Amygdala (tissue), 56 donors: ENCODE measurements at regions not wholly inside any gene's neighbourhood (a gene's known extent, or its start where the extent isn't known, plus 50 kb on each side); places are given as distances from the start of the nearest gene placed in this dataset.

Experiments used
- DNase-seq, 56 donors: peaks; one replicate each; lab custom pipeline; 2025; lab: John Stamatoyannopoulos, UW

DNA sequence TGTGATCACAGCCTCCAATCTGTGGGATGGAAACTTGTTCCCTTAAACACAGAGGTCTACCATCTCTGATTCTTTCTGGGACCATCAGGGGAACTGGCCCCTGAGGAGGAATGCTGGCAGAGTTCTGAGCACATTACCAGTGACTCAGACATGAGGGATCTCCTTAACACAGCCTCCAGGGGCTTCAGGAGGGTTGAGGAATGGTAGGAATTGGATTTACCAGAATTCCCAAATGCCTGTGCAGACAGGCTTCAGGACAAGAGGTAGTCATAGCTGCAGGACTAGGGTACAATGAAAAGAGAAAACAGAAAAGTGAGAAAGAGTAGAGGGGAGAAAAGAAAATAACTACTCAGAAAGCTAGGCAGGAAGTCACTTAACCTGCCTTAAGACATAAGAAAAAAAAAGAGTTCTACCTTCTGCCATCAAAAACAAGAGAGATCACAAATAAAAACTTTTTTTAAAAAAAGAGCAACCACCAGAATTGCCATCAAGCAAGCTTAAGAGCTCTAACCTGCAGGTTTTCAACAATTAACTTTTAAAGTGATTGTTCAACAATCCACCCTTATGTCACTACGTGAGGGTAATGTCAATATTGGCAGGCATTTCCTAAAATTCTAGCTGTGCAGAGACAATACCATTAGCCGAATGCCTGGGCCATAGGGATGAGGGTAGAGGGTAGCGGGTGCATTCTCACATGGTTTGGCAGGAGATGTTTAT lies 524.4 kb downstream of the BCL11A start:
- DNase-seq, result no peak

DNA sequence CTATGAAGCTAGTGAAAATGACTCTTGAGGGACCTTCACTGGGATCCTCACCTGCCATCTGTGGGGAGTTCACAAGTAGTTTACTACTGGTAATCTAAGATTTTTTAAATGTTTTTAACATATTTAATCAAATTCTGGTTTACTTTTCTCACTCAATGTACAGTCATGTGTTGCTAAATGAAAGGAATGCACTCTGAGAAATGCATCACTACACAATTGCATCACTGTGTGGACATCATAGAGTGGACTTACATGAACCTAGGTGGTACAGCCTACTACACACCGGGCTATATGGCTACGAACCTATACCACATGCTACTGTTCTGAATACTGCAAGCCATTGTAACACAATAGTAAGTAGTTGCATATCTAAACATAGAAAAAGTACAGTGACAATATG lies 528.0 kb downstream of the BCL11A start:
- no peak for DNase-seq

DNA sequence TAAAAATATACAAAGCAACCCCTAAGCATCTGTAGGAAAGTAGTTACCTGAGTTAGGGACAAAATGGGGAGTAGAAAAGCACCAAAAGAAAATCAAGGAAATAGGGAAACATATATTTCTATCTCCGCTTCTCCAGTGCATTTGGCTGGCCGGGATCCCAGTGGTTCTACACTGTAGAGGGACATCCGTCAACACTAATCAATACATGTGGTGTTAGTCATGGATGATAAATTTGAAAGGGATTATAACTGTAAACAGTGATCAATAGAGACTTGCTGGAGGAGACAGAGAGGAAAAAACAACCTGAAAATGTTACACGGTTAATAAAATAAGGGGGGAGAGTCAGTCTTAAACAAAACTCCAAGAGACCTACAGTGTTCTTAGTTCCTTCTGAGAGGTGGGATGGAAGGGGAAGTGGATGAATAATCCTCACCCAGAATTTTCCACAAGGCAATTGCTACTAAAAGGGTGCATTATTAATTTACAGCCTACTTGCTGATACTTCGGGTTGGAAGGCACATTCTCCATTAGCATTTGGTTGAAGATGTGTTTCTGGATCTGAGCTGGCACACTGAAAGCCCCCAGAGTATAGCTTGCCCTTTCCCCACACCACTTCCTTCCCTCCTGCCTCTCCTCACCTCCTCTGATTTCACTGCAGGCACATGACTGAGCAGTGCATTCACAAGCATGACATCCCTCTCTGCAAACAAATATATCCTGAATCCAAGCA lies 530.0 kb downstream of the BCL11A start:
- DNase-seq, result no peak

DNA sequence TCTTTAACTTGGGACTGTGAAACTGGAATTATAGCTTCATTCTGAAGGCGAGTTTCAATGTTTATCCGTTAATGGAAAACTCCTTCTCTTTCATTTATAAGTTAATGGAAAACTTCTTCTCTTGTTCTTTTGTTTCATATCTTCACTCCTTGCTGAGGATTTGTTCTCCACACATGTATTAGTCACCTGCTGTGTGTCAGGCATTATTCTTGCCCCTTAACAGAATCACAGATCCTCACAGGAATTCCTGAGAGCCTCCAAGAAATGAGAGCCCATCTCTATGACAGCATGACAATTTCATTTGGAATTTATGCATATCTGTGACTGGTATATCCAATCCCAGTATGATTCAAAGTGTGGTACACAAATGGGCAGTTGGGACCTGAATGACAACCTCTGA lies 545.8 kb downstream of the BCL11A start:
- DNase-seq, result no peak

DNA sequence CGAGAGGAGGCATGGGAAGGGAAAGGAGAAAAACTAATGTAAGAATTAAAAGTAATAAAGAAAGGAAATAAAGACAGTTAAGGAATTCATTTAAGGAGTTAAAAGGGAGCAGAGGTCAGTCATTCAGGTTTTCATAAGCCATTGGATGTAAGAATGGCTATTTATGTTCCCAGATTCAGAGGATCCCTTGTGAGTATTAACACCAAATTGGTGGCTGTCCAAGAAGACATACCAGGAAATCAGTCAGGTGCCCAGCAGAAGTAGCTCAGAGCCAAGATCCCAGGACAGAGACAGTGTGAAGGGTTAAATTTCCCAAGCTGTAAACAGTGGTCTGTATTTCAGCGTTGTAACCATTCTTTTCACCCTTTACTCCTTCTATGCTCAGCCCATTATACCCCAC lies 550.4 kb downstream of the BCL11A start:
- DNase-seq, result no peak

DNA sequence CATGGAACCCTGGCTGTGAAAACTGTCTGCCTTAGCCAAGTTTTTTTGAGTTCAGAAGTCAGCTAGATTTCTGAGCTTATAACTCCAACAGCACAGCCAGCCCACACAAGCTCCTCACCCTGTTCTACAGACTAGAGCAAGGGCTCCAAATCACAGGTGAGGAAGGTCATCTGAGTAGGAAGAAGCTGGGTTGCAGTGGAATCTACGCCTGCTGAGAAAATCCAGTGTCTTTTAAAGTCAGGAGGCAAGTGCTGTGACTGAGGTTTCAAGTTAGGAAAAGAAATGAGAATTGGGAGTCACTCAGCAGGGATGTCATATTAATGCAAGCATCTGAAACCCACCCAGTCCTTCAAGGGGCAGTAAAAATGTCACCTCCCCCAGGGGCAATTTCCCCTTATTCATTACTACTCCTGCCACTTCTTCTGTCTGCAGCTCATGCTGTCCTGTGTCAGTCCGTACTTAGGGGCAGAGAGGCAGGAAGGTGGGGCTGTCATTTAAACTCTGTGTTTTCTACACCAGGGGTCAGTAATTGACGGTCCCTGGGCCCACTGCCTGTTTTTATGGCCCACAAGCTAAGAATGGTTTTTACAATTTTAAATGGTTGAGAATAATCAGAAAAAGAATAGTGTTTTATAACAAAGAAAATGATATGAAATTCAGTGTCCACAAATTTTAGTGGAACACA lies 551.1 kb downstream of the BCL11A start:
- DNase-seq, result no peak

DNA sequence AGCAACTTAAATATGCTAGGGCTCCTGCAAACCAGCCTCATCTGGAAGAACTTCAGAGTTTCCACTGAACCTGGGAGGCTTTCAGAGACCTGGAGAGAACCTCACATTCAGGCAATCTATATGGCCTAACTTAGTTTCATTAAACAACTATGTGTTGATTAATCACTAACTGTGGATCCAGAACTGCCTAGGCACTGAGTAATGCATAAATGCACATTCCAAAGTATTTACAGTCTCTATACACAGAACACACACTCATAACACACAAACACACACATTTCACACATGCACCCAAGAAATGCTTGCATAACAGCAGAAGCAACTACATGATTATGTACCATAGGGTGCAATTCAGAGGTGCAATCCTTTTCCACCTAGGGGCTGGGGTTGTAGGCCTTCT lies 552.8 kb downstream of the BCL11A start:
- no peak for DNase-seq

DNA sequence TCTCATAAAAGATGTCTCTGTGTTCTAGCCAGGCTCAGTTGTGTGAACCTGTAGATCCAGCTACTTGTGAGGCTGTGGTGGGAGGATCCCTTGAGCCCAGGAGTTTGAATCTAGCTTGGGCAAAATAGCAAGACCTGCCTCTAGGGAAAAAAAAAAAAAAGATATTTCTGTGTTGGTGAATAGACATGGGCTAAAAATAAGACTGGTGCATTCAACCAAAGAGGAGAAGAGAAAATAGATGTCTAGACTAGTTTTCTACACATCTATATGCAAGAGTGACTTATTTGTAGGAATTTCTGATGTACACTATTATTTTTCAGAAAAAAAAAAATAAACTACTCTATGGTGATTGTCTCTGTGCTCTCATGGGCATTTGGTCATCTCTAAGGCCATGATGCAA lies 555.1 kb downstream of the BCL11A start:
- DNase-seq, result no peak

DNA sequence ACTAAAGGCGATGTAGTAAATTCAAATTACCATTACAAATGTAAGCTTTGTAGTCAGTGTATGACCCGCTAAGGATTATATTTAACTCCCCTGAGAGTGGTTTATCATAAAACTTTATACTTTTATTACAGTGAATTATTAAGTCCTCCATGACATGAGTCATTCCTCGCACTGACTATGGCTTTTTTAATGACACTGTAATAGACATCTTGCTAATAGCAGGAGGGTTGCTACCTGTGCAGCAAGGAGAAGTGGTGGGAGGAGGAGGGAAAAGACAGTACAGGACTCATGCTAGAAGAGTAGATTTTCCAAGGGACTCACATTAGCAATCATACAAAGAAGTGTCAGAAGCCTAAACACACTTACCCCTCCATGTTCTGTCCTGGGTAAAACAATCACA lies 556.1 kb downstream of the BCL11A start:
- DNase-seq, result no peak

DNA sequence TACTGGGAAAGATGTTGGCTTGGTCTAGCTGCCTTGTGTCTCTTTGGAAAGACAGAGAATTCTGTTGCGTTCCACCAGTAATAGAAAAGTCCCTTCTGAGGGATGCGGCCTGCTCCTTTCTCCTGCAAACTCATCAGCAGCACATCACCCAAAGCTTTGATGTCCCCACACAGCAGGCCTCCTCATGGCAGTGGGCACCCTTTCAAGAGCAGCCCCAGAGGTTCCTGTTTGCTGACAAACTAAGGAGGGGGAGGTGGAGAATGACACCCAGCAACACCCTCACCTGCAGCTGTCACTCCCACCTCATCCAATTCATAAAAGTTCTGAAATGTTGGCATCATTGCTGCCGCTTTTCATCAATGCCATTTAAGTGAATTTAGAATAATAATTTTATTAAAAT lies 556.6 kb downstream of the BCL11A start:
- DNase-seq, result no peak

DNA sequence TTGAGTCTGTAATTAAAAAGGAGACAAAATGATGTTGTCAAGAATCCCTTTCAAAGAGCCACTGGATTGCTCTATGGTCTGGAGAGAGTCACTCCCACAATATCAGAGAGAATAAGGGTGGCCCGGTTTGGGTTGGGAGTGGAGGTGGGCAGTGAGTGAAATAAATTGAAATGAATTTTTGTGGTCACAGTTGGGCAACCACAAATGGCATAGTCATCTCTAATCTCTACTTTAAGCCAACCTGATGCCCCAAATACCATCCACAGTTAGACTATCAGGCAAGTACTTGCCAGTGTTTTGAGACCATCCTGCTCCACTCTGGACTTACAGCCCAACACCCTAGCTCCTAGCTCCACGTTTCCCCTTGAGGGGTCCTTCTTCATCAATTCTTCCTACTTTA lies 559.7 kb downstream of the BCL11A start:
- DNase-seq, result no peak

DNA sequence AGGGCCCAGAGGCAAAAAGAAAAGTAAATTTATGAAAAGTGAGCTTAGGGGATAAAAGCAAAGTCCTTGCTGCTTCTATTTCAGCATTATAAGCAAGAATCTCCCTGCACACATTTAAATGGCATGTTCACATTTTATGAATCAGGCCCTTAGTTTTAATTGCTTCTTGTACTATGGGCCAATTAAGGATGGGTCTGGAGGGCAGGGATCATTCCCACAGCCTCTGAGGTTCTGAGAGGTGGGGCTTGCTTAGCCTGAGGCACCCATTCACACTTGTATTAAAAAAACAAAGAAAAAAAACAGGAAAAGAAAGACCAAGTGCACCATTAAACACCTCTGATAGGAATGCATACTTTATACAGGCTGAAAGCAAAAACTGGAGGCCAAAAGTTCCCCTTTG lies 565.1 kb downstream of the BCL11A start:
- no peak for DNase-seq

DNA sequence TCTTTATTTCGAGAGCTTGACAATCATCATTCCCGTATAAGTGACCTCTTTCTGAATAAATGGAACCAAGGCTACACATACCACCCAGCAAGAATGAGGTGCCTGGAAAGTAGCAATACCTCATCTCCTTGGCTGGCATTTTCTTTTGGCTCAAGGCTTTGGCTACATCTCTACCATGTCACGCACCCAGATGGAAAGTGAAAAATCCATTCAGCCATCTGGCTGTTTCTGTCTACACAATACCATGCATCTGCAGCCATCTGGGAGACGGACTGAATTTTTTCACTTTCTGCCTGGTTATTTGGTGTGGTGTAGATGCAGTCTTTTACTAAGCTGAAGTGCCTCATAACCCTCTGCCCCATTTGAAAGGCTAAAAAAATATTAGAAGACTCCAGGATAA lies 566.9 kb downstream of the BCL11A start:
- DNase-seq, result no peak

DNA sequence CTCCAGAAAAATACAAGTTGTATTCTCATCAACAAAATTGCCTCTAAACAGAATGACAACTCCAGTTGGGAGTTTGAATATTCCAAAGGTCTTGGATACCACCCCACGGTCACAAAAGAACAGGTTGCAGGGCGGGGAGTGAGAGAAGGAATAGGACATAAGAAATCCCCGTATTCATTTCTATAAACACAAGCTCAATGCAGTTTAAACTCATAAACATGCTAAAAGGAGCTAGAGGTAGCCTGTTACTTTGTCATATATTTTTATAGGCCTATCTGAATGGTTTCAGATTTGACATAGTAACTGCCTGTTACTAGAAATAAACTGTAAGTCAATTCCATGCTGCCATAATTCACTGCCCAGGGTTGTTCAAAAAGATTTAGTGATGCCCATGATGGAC lies 567.5 kb downstream of the BCL11A start:
- no peak for DNase-seq

DNA sequence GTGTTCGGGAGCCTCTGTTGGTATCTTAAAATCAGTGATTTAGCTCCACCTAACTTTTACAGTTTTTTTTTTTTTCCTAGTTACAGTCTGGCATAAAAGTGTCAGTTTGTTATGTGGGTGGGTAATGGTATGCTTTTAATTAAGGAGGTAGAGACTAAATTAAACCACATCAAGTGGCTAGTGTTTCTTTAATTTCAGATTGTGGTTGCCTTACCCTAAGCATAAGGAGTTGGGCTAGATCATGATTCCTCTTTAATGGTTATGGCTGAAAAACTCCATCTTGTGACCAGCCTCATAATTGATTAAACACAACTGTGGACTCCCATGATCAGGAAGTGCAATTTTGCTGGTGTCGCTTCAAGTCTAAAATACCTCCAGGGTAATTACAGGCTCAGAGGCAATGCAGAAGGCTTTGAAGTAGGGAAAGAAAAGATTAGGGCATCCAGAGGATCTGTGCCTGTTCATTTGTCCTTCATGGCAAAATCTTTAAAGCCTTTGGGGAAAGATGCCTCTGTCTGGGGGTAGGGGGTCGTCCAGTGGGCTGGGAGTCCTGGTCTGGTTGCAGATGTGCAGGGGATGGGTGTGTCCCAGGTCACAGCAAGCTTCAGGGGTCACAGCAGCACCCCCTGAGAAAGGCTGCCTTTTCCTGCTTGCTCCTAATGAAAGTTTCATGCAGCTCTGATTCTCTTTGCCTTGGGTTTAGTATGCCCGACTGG lies 579.2 kb downstream of the BCL11A start:
- no peak for DNase-seq

DNA sequence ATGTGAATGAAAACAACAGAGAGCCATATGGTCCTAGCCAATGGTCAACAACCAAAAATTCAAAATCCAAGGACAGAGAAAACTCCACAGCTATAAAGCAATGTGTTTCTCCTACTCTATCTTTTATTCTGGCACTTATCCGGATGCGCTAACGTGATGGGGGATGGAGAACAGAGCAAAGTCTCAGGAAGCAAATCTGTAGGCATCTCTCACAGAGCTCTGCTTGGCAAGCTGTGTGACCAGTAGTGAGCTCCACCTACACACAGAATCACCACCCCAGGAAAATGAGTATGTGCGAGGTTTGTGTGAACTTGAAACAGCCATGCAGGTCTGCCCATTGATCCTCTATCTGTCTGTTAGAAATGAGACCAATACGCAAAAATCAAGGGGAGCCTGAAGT lies 584.3 kb downstream of the BCL11A start:
- DNase-seq, result peak in 1 of 56 donors; percentile 3

DNA sequence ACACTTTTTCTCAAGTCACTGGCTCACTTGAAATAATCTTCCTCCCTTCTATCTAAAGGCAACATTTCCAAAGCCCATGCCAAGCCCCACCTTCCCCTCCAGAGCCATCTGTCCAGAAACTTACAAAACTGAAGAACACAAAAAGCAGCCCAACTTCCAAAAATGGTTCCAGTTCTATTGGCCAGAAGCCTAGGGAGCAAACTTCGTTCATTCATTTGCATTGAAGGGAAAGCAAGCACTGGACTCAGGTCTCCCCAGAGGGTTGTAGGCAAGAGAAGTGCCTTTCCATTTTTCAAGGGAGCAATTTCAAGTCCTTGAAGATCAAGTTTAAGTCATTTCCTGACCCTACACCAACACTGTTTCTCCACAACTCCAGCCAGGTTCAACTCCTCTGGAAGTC lies 585.0 kb downstream of the BCL11A start:
- DNase-seq, result no peak

DNA sequence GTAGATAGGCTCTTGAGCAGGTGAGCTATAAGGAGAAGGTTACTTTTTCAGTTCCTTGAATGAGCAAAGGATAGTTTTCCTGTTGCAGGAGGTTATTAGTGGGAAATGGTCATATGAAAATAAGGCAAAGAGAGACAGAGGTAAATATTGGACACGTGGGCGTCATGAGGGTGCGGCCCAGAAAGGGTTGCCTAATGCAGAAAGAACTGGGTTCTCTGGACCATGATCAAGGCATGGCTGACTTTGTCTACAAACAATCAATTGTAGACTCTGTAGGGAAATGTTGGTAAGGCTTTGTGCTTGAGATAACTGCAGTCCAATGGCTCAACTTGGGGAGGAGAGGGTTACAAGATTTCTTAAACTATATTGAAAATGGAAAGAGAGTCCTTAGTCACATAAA lies 585.8 kb downstream of the BCL11A start:
- DNase-seq, result no peak

DNA sequence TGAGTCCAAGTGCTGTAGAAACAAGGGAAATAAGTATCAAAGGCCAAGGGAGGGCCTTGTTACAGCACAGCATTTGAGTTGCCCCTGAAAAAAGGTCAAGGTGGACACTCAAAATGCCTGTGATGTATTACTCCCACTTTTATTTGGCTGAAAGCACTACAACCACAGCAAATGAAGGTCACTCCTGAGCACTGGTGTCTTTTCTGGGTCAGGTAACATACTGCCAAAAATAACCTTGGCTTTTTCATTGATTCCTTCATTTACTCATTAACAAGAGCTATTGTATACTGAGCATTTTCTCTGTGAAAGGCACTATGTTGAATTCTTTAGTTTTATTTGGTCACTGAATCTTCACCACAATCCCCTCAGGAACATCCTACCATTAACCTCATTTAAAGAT lies 590.3 kb downstream of the BCL11A start:
- DNase-seq, result no peak

DNA sequence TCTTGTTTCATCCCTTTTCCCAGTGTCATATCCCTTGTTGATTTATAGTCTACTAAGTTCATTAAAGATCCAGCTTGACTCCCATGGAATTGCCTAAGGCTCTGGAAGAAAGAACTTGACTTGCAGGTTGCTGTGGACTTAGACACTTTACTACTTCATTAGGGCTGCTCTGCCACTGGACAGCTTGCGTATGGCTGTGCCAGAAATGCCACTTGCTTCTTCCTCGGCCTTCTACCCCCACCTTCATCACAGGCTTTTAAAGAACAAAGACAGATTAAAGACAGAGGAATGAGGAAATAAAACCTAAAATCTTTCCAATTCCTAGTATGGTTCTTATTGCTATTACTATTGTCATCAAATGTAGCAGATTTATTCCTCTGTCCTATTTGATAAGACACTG lies 591.7 kb downstream of the BCL11A start:
- no peak for DNase-seq

DNA sequence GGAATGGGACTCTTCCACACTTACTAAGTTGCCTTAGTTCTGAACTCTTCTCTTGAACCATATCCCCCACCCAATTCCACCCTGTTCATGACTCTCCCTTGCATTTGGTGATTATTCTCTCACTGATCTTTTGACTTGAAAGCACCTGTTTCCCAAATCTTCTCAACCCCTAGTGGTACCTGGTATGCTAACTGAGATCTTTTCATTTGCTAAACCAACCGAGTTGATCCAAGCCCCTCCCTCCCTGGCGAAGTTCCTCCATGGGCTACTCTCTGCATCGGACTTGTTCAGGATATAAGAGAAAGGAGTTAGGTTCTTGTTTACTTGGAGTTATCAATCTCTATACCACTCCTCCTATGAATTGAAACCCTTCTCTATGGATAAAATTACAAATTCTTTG lies 593.5 kb downstream of the BCL11A start:
- DNase-seq, result no peak
